DOHH2 (cell line): ENCODE measurements at regions not wholly inside any gene's neighbourhood (a gene's known extent, or its start where the extent isn't known, plus 50 kb on each side); places are given as distances from the start of the nearest gene placed in this dataset.
"Not testable (repeated sequence)": the region's sequence is repeated elsewhere in the genome, so short reads cannot be mapped to it uniquely, and the experiment has no call there.

Experiments
- H3F3A ChIP-seq: fragments of 200-600 bp; sonication (generic), shearing (Covaris generic); 2 replicates; pipeline ENCODE4 v1.6.0; 2016; ENCODE audit warnings: antibody characterized with exemption, mild to moderate bottlenecking; ENCODE audit not compliant: control insufficient read depth, insufficient read depth
- H3K27ac ChIP-seq: fragments of 200-600 bp; sonication (generic); 2 replicates; pipeline ENCODE4 v1.5.1; 2014; ENCODE audit warnings: low read depth, mild to moderate bottlenecking, low read length, moderate library complexity
- H3K27me3 ChIP-seq: fragments of 200-600 bp; sonication (generic); 2 replicates; pipeline ENCODE4 v1.6.1; 2014; ENCODE audit warnings: mild to moderate bottlenecking, low read length, mixed read lengths; ENCODE audit not compliant: control insufficient read depth
- H3K36me3 ChIP-seq: fragments of 200-600 bp; sonication (generic); 2 replicates; pipeline ENCODE4 v1.6.1; 2014; ENCODE audit warnings: mild to moderate bottlenecking, low read length, moderate library complexity, mixed read lengths; ENCODE audit not compliant: control insufficient read depth
- H3K4me1 ChIP-seq: fragments of 200-600 bp; sonication (generic); 2 replicates; pipeline ENCODE4 v1.6.1; 2014; ENCODE audit warnings: mild to moderate bottlenecking, low read length, mixed read lengths; ENCODE audit not compliant: control insufficient read depth
- H3K4me2 ChIP-seq: fragments of 200-600 bp; sonication (generic); 2 replicates; pipeline ENCODE4 v1.6.0; 2014; ENCODE audit warnings: mild to moderate bottlenecking, low read length, moderate library complexity
- H3K4me3 ChIP-seq: fragments of 200-600 bp; sonication (generic); 2 replicates; pipeline ENCODE4 v1.5.1; 2014; ENCODE audit warnings: mild to moderate bottlenecking, low read length, mixed read lengths
- H3K79me2 ChIP-seq: fragments of 200-600 bp; sonication (generic); 2 replicates; pipeline ENCODE4 v1.6.1; 2014; ENCODE audit warnings: mild to moderate bottlenecking, low read length, mixed read lengths; ENCODE audit not compliant: control insufficient read depth
- H3K9me2 ChIP-seq: fragments of 200-600 bp; sonication (generic); replicated peaks from 2 replicates; pipeline ENCODE4 v1.6.1; 2014; ENCODE audit warnings: mild to moderate bottlenecking, low read length, mixed read lengths; ENCODE audit not compliant: control insufficient read depth
- H3K9me3 ChIP-seq: fragments of 200-600 bp; sonication (generic); 2 replicates; pipeline ENCODE4 v1.6.1; 2014; ENCODE audit warnings: antibody characterized with exemption, low read length, mixed read lengths; ENCODE audit not compliant: control insufficient read depth, insufficient read depth
- H4K20me1 ChIP-seq: fragments of 200-600 bp; sonication (generic); 2 replicates; pipeline ENCODE4 v1.6.0; 2014; ENCODE audit warnings: low read depth, mild to moderate bottlenecking, antibody characterized with exemption, low read length, moderate library complexity; ENCODE audit not compliant: control insufficient read depth, insufficient read depth
- EZH2phosphoT487 ChIP-seq: fragments of 200-600 bp; sonication (generic); IDR thresholded peaks from 2 replicates; pipeline ENCODE4 v1.6.1; 2017; ENCODE audit warnings: borderline replicate concordance, mild to moderate bottlenecking, antibody characterized with exemption, low read length, moderate library complexity, mixed read lengths
- TF ChIP-seq, protein P1 (sequence below): fragments of 200-600 bp; sonication (generic); IDR thresholded peaks from one replicate; pipeline ENCODE4 v1.5.1; 2014; ENCODE audit warnings: antibody characterized with exemption, mild to moderate bottlenecking, low read depth, low read length; ENCODE audit not compliant: poor library complexity, severe bottlenecking

DNA sequence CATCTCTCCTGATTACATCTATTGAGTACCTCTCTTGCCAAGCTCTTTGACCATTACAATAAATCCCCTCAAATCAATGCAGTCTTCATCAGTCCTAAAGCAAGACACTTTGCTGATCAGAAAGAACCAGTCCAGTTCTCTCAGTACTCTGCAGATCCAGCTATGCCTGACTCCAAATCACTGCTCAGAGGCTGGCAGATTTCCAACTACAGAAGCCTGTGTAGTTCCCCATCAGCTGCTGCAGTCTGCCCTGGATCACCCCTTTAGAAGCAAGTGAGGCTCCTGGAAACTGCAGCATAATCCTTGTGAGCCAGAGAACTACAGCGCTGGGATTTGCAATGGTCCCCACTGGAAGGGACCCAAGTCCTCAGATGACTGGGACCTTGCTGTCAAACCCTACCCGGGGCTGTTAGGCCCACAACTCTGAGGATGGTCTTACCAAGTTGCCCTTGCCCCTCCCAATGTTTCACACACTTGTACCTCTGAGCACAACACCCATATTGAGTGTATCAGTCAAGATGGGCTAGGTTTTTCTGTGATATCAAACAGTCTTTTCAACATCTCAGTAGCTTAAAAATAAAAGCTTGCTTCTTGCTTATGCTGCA lies 81.9 kb upstream of the TOPAZ1 start:
- no peak overlapping the region for H3K4me3 ChIP-seq
- H3K27me3 ChIP-seq = peaks cover 3% of the 10 kb centered on the region; the same call in 1 of the 2 replicates

DNA sequence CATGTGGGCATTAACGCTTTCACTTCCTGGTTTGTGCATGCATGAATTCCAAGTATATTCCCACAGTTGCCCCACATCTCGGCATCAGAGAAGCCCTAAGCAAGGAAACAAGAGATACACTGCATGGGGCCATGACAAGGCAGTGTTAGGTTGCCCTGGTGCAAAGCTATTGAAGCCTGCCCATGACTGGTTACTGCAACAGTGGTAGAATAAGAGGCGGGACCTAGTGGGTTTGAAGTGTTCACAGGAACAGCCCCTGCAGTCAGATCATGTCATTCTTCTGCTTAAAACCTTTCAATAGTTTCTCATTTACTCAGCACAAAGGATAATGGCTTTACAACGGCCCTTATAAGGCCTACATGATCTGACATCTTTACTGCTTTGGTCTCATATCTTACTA lies 80.9 kb upstream of the TOPAZ1 start:
- peaks cover 39% of the 10 kb centered on the region for H3K4me1 ChIP-seq

More for the DNA sequence above, 81.9 kb upstream of the TOPAZ1 start:
- Histone ChIP-seq H3K4me2 (no peak overlapping the region), H3K4me1 (peaks cover 37% of the 10 kb centered on the region), H3K9me2 (no peaks in the 10 kb centered on the region), H3K27ac (no peak overlapping the region), H3K79me2 (no peaks in the 10 kb centered on the region), H3K36me3 (no peaks in the 10 kb centered on the region), H4K20me1 (no peaks in the 10 kb centered on the region), H3F3A (no peaks in the 10 kb centered on the region), H3K9me3 (no peaks in the 10 kb centered on the region)
- TF ChIP-seq EZH2phosphoT487 = no peak
- TF ChIP-seq, protein P1, sequence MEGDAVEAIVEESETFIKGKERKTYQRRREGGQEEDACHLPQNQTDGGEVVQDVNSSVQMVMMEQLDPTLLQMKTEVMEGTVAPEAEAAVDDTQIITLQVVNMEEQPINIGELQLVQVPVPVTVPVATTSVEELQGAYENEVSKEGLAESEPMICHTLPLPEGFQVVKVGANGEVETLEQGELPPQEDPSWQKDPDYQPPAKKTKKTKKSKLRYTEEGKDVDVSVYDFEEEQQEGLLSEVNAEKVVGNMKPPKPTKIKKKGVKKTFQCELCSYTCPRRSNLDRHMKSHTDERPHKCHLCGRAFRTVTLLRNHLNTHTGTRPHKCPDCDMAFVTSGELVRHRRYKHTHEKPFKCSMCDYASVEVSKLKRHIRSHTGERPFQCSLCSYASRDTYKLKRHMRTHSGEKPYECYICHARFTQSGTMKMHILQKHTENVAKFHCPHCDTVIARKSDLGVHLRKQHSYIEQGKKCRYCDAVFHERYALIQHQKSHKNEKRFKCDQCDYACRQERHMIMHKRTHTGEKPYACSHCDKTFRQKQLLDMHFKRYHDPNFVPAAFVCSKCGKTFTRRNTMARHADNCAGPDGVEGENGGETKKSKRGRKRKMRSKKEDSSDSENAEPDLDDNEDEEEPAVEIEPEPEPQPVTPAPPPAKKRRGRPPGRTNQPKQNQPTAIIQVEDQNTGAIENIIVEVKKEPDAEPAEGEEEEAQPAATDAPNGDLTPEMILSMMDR = no peak

DNA sequence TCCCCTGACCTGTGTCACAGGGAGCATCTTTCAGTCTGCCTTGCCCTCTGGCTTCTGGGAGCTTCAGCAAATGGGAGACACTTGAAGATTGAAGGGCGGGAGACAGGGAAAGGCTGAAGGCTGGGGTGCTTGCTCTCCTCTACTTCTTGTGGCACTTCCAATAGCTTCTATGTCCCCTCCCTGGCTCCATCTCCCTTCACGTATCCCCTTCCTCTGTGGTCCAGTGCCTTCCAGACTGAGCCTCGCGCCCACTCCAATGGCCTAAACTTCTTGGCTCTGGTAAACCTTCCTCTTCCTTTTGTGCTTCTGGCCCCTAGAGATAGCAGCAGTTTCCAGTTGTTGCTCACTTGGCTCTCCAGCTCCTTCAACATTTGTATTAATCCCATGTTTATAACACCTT lies 69.8 kb upstream of the TOPAZ1 start:
- no peaks in the 10 kb centered on the region for H4K20me1 ChIP-seq
- no peaks in the 10 kb centered on the region for H3K9me3 ChIP-seq
- TF ChIP-seq, protein P1 = no peak
- no peak for TF ChIP-seq EZH2phosphoT487
- H3K36me3 ChIP-seq = no peaks in the 10 kb centered on the region
- H3K27ac ChIP-seq = no peak overlapping the region
- peaks cover 2% of the 10 kb centered on the region; the same call in 1 of the 2 replicates for H3K27me3 ChIP-seq
- H3K4me1 ChIP-seq = no peaks in the 10 kb centered on the region
- no peaks in the 10 kb centered on the region for H3K79me2 ChIP-seq
- no peak overlapping the region for H3K4me3 ChIP-seq
- H3K4me2 ChIP-seq = no peak overlapping the region
- no peaks in the 10 kb centered on the region for H3K9me2 ChIP-seq
- H3F3A ChIP-seq = no peaks in the 10 kb centered on the region

More for the DNA sequence above, 80.9 kb upstream of the TOPAZ1 start:
- no peaks in the 10 kb centered on the region for H3K79me2 ChIP-seq
- H3K27me3 ChIP-seq = 0 out of 2 replicates have a peak, but pooled peaks cover 2% of the 10 kb centered on the region
- no peaks in the 10 kb centered on the region for H3F3A ChIP-seq
- no peaks in the 10 kb centered on the region for H3K9me3 ChIP-seq
- TF ChIP-seq EZH2phosphoT487 = no peak
- TF ChIP-seq, protein P1 = no peak
- no peaks in the 10 kb centered on the region for H3K9me2 ChIP-seq
- no peaks in the 10 kb centered on the region for H3K36me3 ChIP-seq
- no peak overlapping the region for H3K4me3 ChIP-seq
- no peak overlapping the region for H3K4me2 ChIP-seq
- no peaks in the 10 kb centered on the region for H4K20me1 ChIP-seq
- no peak overlapping the region for H3K27ac ChIP-seq

DNA sequence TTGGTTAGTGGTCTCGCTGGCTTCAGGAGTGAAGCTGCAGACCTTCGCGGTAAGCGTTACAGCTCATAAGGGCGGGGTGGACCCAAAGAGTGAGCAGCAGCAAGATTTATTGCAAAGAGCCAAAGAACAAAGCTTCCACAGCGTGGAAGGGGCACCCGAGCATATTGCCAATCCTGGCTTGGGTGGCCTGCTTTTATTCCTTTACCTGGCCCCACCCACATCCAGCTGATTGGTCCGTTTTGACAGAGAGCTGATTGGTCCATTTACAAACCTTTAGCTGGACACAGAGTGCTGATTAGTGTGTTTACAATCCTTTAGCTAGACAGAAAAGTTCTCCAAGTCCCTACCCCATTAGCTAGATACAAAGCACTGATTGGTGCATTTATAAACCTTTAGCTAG lies 69.0 kb upstream of the TOPAZ1 start:
- not testable (repeated sequence) for H3K79me2 ChIP-seq, H3K9me3 ChIP-seq, H3K36me3 ChIP-seq, H3F3A ChIP-seq, H3K27me3 ChIP-seq, H3K4me1 ChIP-seq, H4K20me1 ChIP-seq, H3K9me2 ChIP-seq, H3K4me3 ChIP-seq, H3K27ac ChIP-seq, H3K4me2 ChIP-seq
